ENCODE measurements at regions not wholly inside any gene's neighbourhood (a gene's known extent, or its start where the extent isn't known, plus 50 kb on each side); places are given as distances from the start of the nearest gene placed in this dataset.

DNA sequence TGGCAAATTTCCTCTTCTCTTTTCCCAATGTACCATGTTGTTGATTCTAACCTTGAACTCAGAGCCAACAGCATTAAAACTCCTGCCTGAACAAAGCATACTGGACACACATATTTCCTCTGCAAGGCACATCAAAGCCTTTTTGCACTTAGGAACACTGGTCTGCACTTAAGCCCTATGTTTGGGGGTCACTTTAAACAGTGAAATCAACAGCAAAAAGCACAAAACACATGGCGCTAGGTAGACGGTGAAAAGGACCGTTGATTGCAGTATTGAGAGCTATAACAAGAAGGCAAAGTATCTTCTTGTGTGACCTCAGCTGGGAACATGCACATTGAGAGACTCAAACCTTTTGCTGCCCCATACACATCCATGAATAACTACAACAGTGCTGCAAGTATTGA is 83.9 kb upstream of the SH3BP4 start:
- TF ChIP-seq, protein P1, sequence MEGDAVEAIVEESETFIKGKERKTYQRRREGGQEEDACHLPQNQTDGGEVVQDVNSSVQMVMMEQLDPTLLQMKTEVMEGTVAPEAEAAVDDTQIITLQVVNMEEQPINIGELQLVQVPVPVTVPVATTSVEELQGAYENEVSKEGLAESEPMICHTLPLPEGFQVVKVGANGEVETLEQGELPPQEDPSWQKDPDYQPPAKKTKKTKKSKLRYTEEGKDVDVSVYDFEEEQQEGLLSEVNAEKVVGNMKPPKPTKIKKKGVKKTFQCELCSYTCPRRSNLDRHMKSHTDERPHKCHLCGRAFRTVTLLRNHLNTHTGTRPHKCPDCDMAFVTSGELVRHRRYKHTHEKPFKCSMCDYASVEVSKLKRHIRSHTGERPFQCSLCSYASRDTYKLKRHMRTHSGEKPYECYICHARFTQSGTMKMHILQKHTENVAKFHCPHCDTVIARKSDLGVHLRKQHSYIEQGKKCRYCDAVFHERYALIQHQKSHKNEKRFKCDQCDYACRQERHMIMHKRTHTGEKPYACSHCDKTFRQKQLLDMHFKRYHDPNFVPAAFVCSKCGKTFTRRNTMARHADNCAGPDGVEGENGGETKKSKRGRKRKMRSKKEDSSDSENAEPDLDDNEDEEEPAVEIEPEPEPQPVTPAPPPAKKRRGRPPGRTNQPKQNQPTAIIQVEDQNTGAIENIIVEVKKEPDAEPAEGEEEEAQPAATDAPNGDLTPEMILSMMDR (IDR thresholded peaks at IDR 0.05) = no peak
- no peak for TF ChIP-seq EP300 (IDR thresholded peaks at IDR 0.05; ENCODE audit: low read depth)

All from transverse colon (tissue), 3 donors.